Testis (tissue), 2 donors: ENCODE measurements at regions not wholly inside any gene's neighbourhood (a gene's known extent, or its start where the extent isn't known, plus 50 kb on each side); places are given as distances from the start of the nearest gene placed in this dataset.

Source experiments
- POLR2A ChIP-seq: fragments of 450-650 bp; IDR thresholded peaks from one replicate; pipeline ENCODE4 v1.6.1; 2017; ENCODE audit warnings: antibody characterized with exemption, mild to moderate bottlenecking, moderate library complexity
- TF ChIP-seq, protein P1 (sequence below), 3 experiments: fragments of 450-650 bp in 2 of 3; fragments of 200-600 bp in 1 of 3; sonication (generic) in 1 of 3; IDR thresholded peaks; one replicate each; pipeline ENCODE4 v1.5.1; 2016 to 2019; ENCODE audit warnings: antibody characterized with exemption in 3 of 3, mild to moderate bottlenecking in 2 of 3, moderate library complexity in 1 of 3

DNA sequence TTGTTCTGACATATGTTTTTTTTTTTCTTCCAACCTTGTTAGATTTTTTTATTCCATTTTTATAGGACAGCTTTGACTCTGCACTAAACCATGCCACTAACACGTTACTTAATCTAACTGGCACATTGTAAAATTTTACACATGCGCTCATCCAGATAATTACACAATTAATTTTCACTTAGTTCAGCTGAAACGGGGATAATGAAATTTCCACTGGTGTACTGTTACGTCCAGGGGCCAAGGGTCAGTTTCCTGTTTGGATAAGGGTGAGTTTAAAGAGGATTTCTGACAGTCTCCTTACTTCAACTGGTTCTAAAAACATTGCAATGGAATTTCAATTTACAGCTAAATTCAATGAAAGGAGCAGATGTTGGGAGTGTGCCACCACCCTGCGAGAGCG is 221.8 kb upstream of the CEP162 start:
- TF ChIP-seq, protein P1, sequence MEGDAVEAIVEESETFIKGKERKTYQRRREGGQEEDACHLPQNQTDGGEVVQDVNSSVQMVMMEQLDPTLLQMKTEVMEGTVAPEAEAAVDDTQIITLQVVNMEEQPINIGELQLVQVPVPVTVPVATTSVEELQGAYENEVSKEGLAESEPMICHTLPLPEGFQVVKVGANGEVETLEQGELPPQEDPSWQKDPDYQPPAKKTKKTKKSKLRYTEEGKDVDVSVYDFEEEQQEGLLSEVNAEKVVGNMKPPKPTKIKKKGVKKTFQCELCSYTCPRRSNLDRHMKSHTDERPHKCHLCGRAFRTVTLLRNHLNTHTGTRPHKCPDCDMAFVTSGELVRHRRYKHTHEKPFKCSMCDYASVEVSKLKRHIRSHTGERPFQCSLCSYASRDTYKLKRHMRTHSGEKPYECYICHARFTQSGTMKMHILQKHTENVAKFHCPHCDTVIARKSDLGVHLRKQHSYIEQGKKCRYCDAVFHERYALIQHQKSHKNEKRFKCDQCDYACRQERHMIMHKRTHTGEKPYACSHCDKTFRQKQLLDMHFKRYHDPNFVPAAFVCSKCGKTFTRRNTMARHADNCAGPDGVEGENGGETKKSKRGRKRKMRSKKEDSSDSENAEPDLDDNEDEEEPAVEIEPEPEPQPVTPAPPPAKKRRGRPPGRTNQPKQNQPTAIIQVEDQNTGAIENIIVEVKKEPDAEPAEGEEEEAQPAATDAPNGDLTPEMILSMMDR (IDR thresholded peaks at IDR 0.05), result no peak
- no peak for TF ChIP-seq POLR2A
